HL-60 (cell line): ENCODE measurements at regions not wholly inside any gene's neighbourhood (a gene's known extent, or its start where the extent isn't known, plus 50 kb on each side); places are given as distances from the start of the nearest gene placed in this dataset.
"Not testable (repeated sequence)": the region's sequence is repeated elsewhere in the genome, so short reads cannot be mapped to it uniquely, and the experiment has no call there.

Experiments used
- DNase-seq, 2 experiments: peaks; one replicate each; pipeline ENCODE4 v3.0.0-alpha.2; 2010 to 2020; ENCODE audit warnings: low read depth in 1 of 2, low spot score in 1 of 2
- H3K27ac ChIP-seq: fragments of 250-450 bp; sonication (Bioruptor Pico); replicated peaks from 2 replicates; pipeline ENCODE4 v1.5.1; 2020; ENCODE audit warnings: mild to moderate bottlenecking, moderate library complexity
- H3K27me3 ChIP-seq: fragments of 250-450 bp; sonication (Bioruptor Pico); 2 replicates; pipeline ENCODE4 v1.5.1; 2021; ENCODE audit warnings: mild to moderate bottlenecking, moderate library complexity; ENCODE audit not compliant: insufficient read depth, poor library complexity, severe bottlenecking
- H3K4me3 ChIP-seq: replicated peaks from 2 replicates; pipeline ENCODE4 v1.5.1; 2011; ENCODE audit warnings: mild to moderate bottlenecking, control low read depth, low read length; ENCODE audit not compliant: insufficient read depth
- CTCF ChIP-seq: IDR thresholded peaks from one replicate; pipeline ENCODE4 v1.5.1; 2011; ENCODE audit warnings: low read length, control low read depth, inconsistent platforms; ENCODE audit not compliant: insufficient read depth
- GABPA ChIP-seq: IDR thresholded peaks from 2 replicates; pipeline ENCODE4 v1.6.1; 2012; ENCODE audit warnings: low read depth
- POLR2AphosphoS5 ChIP-seq: IDR thresholded peaks from 2 replicates; pipeline ENCODE4 v1.6.1; 2012; ENCODE audit warnings: low read depth
- REST ChIP-seq: IDR thresholded peaks from 2 replicates; pipeline ENCODE4 v1.6.1; 2012; ENCODE audit warnings: low read depth; ENCODE audit not compliant: insufficient replicate concordance
- SPI1 ChIP-seq: IDR thresholded peaks from 2 replicates; pipeline ENCODE4 v1.6.1; 2012; ENCODE audit warnings: low read depth, mild to moderate bottlenecking, borderline replicate concordance

GRCh38 chr6:72466971-72467566 is 154.8 kb upstream of the KCNQ5 start:
- Histone ChIP-seq H3K27me3 (no peaks in the 10 kb centered on the region), H3K4me3 (no peak overlapping the region), H3K27ac (no peak overlapping the region)
- TF ChIP-seq REST (no peak), GABPA (no peak), CTCF (no peak), SPI1 (no peak), POLR2AphosphoS5 (no peak)
- no peak for DNase-seq

DNA sequence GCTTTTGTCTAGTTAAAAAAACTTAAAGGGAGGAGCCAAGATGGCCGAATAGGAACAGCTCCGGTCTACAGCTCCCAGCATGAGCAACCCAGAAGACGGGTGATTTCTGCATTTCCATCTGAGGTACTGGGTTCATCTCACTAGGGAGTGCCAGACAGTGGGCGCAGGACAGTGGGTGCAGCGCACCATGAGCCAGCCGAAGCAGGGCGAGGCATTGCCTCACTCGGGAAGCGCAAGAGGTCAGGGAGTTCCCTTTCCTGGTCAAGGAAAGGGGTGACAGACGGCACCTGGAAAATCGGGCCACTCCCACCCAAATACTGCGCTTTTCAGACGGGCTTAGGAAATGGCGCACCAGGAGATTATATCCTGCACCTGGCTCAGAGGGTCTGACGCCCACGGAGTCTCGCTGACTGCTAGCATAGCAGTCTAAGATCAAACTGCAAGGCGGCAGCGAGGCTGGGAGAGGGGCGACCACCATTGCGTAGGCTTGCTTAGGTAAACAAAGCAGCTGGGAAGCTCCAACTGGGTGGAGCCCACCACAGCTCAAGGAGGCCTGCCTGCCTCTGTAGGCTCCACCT is 152.4 kb upstream of the KCNQ5 start:
- H3K4me3 ChIP-seq, DNase-seq, H3K27me3 ChIP-seq, H3K27ac ChIP-seq: not testable (repeated sequence)

DNA sequence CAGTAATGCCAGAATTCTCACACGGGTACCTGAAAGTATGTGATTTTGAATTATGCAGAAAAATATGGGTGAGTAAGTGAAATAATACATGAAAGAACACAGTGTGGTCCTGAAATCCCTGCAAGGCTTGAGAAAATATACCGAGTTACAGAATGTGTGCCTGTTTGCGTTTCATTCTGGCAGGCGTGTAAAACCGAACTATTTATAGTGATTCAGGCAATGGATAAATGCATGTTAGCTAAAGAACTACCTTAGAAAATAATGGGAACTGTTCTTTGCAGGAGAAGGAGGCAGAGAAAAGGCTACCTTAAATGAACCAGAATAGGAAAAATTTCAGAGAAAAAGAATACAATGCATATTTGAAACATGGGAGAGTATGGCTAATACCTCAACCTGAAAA is 145.8 kb upstream of the KCNQ5 start:
- no peak for DNase-seq
- Histone ChIP-seq H3K27ac (no peak overlapping the region), H3K4me3 (no peak overlapping the region), H3K27me3 (no peaks in the 10 kb centered on the region)
- TF ChIP-seq GABPA: no peak

DNA sequence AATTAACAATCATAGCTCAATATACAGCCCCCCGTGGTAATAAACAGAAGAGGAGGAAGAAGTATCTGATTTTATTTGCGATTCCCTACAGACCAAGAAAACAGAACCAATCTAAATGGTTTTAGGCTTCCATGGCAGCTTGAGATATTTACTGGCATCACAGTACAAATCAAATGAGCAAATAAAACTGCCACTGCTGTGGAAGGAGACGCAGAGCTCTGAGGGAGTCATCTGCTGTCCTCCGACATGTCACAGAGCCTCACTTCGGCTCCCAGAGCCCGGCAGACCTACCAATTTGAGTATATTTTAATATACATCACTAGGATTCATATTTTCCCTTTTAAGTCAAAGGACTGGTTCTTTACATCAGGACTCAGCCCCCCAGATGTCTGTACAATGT is 145.2 kb upstream of the KCNQ5 start:
- H3K4me3 ChIP-seq: no peak overlapping the region
- no peak overlapping the region for H3K27ac ChIP-seq
- H3K27me3 ChIP-seq: no peaks in the 10 kb centered on the region
- DNase-seq: no peak
- TF ChIP-seq REST (no peak), SPI1 (no peak), GABPA (no peak), POLR2AphosphoS5 (no peak), CTCF (no peak)

DNA sequence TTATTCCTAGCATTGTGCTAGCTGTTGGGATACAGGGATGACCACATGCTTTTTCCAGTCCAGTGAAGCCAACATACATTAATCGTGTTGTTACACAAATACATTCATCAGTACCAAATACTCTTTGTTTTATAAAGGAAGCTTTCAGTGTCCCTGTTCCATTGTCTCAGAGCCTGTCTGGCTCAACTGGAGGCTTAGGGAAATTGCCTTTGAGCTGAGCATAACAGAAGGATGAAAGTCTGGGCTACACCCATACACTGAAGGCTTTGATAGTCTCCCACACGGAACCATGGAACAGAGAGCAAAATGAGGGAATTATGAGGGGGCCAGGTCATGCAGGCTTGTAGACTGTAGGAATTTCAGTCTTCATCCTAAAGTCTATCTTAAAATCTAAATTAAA is 126.4 kb upstream of the KCNQ5 start:
- TF ChIP-seq CTCF: no peak
- no peak for TF ChIP-seq SPI1
- H3K4me3 ChIP-seq: no peak overlapping the region
- peaks cover 3% of the 10 kb centered on the region for H3K27me3 ChIP-seq
- no peak for DNase-seq
- H3K27ac ChIP-seq: no peak overlapping the region
